GM04504 (cell line): ENCODE measurements at regions not wholly inside any gene's neighbourhood (a gene's known extent, or its start where the extent isn't known, plus 50 kb on each side); places are given as distances from the start of the nearest gene placed in this dataset.

Experiments
- DNase-seq: peaks from one replicate; pipeline ENCODE4 v3.0.0-alpha.2; 2012; ENCODE audit warnings: low read depth

DNA sequence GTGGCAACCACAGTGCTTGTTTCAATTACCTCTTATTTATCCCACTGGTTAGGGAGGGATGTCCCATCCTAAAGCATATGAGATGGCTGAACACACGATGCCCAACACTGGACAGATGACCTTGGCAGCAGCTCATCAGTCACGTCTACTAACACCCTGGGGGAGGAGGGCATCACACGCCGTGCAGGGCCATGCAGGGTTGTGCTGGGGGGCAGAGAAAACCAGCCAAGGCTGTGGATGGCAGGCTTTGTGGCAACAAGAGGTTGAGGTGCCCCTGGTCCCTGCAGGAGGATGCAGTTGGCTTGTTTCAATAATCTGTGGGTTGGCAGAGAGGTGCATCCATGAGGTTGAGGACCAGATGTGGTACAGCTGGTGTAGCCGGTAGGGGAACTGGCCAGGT, 293.7 kb upstream of the SULF2 start:
- no peak for DNase-seq

DNA sequence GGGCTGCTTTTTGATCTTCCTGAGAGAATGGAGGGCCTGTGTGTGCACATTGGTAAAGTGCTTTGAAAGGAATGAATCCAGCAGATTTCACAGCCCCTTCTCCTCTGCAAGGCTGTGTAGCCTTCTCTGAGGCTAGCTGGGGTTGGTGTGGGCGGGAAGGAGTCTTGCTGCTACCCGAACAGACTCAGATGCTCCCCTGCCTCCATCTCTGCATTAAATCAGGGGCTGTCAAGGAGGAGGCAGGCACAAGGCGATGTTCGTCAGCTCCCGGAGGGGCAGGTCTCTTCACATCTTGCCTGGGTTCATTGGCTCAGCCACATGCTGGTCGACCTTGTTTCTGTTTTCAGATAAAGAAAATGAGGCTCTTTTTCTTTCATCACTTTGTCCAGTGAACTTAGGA, 291.5 kb upstream of the SULF2 start:
- no peak for DNase-seq

DNA sequence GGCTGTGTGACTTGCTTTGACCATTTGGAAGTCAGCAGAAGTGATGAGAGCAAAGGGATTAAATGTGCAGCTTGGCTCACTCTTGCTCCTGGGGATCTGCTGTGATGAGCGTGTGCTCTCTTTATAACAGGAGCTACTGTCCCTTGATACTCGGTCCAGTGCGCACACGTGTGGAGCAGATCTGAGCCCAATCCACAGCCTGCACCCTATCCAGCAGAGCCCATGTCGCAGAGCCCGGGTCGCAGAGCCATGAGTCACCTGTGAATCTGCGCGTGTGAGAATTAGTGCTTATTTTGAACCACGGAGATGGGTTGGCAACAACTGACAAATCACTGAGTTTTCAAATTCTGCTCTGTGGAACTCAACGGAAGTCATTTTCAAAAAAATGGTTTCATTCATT, 291.0 kb upstream of the SULF2 start:
- DNase-seq, result no peak

DNA sequence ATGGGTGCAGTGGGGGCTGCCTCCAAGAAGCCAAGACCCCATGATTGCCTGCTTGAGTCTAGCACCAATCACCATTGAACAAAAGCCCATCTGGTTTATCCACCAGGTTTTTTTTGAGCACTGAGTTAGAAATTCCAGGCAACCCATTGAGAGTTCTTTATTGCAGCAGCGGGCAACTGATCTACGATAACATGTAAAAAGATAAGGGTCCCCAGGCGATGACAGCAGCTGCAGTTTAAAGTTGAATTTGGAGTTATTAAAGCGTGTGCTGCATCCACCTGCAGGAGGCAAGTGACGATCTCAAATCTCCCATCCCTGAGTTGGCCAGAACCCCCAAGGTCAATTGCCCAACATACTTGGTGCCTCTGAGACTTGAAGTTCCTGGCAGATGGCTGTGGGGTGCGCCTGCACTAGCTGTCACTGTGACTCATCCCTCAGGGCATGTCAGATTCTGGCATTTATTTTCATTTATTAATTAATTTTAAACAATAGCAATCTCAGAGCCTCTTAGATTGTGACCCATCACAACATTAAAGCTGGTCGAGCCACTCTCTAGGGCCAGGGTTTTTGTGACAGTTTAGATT, 290.4 kb upstream of the SULF2 start:
- DNase-seq, result no peak

DNA sequence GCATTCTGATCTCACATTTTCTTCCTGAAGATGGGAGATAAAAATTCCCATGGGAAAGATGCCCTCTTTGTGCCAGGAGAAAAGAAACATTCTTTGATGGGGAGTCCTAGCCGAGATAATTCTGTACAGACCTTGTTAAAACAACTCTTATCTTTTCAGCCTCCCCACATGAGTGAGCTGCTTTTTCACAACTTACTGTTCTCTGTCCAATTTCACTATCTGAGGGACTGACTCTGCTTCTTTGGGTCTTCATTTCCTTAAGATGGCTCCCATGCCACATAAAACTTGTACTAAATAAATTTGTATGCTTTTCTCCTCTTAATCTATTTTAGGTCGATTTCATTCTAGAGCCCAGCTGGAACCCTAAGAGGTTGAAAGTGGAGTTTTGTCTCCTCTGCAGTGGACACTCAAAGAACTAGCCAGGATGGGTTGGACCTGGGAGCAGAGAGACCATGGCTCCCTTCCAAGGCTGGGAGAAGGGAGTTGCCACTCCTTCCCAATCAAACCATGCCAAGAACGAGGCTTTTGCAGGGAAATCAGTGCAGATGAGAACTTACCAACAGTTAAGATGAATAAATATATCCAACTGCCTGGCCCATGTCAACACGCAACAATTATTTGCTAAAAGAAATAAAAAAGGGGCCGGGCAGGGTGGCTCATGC, 285.8 kb upstream of the SULF2 start:
- no peak for DNase-seq

DNA sequence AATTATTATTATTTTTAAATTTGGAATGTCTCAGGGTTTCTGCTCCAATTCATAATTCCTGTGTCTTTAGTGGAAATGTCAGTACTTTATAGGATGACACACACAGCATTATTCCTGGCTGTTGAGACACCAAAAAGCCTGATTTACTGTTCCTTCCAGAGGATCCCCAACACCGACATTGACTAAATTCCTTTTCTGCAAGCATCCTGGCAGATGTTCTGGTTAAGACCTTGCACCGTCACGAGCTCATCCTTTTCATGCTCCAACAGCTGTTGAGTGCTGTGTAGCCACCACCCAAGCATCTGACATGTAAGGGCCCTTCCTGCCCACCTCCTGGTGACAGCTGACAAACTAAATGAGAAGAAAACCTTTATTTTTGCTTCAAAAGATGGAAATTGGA, 284.3 kb upstream of the SULF2 start:
- no peak for DNase-seq

DNA sequence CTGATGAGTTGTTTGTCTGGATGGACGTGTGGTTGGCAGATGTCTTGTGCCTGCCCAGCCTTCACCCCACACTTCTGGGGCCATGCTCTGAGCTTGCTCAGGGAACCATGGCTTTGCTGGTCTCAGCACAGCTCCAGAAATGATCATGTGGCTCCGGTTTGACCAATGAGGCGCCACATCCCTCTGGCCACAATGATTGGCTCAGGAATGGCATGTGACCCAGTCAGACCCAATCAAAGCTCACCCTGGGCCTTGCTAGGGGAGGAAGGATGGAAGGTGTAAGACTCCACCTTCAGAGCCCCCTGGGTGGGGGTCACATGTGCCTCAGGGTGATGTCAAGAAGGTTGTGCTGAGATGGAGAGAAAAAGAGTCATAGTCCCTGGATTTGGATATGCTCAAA, 281.6 kb upstream of the SULF2 start:
- DNase-seq, result no peak

DNA sequence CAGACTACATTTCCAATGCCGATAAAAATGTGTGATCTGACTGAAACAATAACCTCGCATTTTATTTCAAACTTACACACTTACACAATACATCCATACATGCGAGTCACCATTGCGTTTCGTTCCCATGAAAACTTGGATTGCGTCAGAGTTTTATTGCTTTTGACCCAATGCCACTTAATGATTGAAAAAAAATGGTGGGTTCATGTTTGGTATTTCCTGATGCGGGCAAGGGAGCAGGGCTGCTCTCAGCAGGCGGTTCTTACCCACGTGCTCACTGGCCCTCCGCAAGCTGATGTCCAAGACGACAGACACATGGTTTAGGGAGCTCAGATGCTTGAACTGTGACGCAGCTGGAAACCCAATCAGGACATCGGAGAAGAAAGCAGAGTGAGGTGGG, 281.0 kb upstream of the SULF2 start:
- peak; percentile 79 for DNase-seq

DNA sequence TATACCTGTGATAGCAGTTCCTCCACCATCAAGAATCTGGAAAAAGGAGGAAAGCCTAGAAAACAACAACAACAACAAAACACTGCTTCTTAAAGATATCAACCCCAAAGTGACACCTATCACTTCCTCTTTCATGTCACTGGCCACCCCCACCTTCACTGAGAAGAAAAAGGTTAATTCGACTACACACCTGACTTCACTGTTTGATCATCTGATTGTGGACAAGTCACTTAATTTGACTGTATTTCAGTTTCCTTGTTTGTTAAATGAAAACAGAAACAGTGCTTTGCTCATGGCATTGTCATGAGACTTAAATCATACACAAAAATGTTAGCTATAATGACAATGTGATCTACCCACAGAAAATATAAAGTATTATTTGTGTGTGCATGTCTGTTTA, 280.6 kb upstream of the SULF2 start:
- no peak for DNase-seq

DNA sequence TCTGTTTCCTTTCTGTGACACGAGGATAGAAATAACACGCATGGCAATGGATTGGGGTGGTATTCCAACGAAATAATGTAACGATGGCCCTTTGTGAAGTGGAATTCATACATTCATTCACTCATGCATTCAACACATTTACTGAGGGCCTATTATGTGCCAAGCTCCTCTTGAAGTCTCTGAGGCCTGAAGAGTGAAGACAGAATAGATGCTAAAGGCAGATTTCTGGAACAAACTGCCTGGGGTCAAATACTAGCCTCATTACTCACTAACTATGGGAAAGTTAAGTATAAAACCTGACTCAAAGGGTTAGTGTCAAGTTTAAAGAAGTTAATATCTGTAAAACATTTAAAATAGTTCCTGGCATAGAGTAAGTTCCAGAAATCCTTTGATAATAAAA, 279.6 kb upstream of the SULF2 start:
- no peak for DNase-seq

DNA sequence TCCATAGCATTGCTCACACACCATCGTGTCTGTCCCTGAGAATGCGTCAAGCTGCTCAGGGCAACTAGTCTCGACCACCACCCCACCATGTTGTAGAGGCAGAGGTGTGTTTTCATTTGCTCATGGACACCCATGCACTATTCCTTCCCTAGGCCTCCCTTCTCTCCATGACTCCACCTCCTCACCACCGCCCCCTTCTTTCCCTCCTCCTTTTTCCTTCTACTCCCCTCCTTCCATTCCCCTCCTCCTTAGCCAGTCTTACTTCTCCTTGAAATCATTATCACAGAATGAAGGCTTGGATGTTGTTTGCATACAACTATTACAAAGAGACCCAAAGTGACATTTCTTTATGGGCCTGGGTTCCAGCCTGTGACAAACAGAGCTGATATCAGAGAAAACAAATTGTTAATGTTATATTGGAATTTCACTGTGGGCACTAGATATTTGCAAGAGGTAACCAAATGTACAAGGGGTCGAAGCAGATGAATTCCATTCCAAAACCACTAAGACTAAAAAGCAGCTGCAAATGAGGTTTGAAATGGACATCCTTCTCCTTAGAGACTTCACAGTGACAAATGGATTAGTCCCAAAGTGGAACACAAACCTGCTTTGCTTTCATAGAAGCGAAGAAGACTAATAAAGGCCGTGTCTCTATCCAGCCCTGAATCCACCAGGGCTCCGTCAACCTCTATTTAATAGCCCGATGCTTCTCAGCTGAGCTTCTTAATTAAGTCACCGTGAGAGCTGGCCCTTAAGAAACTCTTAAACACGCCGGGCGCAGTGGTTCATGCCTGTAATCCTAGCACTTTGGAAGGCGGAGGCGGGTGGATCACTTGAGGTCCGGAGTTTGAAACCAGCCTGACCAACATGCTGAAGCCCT, 275.8 kb upstream of the SULF2 start:
- no peak for DNase-seq

DNA sequence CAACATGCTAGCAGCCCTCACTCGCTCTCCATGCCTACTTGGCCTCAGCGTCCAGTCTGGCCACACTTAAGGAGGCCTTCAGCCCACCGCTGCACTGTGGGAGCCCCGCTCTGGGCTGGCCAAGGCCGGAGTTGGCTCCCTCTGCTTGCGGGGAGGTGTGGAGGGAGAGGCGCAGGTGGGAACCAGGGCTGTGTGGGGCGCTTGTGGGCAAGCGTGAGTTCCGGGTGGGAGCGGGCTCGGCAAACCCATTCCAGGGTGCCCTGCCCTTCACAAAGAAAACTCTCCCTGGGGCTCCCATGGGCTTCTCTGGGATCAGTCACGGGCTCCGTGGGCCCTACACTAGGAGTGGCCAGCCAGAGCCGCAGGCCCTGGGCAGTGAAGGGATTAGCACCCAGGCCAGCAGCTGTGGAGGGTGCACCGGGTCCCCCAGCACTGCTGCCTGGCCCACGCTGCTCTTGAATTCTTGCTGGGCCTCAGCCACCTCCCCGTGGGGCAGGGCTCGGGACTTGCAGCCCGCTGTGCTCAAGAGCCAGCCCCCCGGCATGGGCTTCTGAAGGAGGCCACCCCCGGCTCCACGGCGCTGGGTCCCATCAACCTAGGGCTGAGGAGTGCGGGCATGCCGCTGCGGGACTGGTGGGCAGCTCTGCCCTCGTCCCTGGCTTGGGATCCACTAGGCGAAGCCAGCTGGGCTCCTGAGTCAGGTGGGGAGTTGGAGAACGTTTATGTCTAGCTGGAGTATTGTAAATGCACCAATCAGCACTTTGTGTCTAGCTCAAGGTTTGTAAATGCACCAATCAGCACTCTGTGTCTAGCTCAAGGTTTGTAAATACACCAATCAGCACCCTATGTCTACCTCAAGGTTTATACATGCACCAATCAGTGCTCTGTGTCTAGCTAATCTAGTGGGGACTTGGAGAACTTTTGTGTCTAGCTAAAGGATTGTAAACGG, 273.6 kb upstream of the SULF2 start:
- DNase-seq, result no peak

DNA sequence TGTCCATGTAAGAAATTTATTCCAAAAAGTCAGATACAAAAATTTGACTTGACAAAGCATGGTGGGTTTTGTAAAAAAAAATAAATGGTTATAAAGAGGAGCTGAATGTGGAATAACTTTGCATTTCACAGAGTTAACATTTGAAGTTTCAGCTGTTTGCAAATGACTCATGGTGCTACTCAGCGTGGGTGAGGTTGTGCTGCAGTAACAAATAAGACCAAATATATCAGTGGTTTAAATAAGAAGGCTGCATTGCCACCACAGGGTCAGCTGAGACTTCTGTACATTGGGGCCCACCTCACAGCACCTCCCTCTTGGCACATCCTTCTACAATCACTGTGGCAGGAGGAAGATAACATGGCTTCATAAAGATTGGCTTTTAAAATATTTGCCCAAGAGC, 272.5 kb upstream of the SULF2 start:
- no peak for DNase-seq

DNA sequence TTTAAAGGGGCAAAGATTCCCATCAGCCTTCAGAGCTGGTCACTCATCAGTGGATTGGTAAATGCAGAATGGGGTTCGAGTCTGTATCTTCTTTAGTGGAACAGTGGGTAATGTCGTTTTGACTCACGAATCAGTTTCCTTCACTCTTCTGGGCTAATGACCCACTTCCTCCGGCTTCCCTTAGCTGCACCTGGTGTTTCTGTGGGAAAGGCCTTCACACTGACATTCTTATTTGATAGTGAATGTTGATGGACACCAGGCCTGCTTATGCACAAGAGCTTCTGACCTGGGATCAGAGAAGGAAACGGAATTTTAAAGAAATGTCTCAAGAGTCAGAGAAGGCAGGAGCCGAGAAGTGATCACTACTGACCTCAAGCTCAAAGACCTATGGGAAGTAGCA, 272.0 kb upstream of the SULF2 start:
- DNase-seq, result no peak

DNA sequence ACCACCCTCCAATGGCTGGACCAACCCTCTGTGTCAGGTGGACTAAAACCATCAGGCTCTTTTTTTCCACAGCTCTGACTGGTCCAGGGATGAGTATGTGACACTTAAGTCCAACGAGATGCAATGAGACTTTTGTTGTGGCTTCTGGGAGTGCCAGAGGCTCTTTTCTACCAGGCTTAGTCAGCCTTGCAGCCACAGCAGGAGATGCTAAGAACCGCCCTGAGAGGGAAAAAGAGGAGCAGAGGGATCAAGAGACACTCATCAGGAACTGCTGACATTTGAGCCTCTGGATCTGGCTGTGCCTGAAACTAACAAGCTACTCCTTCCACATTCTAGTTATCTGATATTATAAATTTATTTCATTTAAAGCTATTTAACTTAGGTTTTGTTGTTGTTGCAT, 270.9 kb upstream of the SULF2 start:
- DNase-seq, result no peak

DNA sequence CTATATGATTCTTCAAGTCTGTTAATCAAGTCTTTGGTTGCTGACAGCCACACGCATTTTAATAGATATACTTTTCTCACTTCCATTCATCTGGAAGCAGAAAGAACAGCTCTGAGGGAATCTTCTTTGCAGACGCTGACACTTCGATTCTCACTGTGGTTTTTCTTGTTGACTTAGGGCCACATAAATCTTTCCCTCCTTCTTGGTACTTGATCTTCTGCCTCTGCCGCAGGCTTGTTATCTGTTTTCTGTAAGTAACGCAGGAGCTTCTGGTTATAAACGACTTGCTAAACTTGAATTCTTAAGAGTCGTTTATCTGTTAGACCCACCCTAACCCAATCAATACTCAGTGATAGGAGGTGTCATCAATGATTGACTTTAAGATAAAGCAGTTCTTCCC, 268.8 kb upstream of the SULF2 start:
- no peak for DNase-seq

DNA sequence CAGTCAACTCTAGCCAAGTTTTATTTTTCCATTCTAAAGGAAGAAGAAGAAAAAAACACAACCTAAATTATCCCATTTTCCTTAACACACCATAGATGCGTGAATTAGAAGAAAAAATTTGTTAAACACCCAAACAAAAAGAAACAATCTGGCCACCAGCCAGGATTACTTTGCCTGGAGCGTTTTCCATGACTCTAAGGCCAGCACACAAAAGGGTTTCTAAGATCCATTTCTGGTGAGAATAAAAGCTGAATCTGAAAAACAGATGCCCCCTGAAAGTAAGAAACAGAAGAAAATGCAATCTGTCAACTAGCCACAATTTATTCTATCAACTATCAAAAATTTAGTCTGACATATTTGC, 267.2 kb upstream of the SULF2 start:
- peak; percentile 15 for DNase-seq

DNA sequence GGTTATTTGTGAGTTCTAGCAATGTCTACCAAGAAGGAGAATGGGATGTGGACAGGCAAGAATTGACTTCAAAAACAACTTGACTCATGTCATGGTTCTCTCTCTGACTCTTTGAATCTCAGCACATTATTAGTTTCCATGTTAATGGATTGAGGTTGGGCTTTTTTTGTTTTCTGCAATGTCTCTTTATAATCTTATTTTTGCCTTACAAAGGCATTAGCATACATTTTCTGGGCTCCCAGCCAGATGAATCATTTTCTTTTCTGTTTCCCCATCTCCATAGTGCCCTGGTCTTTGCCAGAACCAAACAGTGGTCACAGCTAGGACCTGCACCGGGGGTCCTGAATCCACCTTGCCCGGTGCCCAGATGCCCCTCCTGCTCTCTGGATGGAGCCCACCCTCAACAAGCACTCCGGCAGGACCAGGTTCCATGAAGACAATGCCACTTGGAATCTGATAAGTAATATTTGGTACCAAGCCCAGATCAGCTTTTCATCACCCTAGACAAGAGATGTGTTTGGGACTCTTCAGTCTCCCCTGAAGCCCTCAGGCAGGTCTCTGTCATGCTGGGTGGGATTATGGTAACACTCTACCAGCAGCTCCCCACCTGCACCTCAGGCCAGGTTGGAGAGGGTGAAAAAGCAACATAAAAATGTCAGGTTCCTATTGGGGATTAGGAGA, 266.7 kb upstream of the SULF2 start:
- DNase-seq, result peak; percentile 70

DNA sequence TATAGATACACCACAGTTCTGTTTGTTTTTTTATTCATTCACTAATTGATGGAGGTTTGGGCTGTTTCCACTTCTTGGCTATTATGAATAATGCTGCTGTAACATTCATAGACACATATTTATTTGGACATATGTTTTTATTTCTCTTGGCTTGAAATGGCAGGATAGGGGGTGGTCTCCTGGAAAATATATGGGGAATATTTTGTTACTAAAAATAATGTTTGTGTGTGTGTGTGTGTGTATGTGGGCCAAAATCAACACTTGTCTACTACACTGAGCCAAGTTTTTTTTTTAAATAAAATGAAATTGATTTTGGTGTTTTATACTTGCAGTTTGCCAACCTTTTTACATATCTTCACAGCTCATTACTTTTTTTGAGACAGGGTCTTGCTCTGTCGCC, 264.4 kb upstream of the SULF2 start:
- no peak for DNase-seq

DNA sequence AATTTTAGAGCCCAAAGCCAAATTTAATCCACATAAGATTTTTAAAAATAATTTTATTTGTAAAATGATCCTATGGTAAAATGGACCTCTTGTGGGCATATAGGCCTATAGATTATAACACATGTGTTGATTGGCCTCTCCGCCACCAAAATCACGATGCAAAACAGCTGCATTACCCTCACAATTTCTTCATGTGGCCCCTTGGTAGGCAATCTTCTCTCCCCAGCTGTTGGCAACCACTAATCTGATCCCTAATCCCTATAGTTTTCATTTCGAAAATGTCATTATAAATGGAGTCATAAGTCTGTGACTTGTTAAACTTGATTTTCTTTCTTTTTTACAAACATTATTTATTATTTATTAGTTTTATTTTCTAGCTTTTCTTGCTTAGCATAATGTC, 263.9 kb upstream of the SULF2 start:
- no peak for DNase-seq

DNA sequence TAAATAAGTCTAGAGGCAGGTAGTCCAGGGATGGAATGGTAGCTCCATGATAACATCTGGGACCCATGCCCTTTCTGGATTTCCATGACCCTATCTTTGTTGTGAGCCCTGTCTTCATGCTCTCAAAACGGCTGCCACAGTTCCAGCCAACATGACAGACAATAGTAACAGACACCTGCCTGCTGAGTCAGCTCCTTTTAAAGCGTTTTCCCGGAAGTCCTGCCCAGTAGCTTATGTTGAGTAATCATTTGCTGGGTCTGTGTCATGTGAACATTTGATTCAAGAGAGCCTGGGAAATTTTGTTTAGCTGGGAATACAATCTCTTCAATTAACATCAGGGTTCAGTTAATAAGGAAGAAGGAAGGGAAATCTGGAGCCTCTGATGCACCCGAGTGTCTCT, 262.2 kb upstream of the SULF2 start:
- DNase-seq, result no peak

DNA sequence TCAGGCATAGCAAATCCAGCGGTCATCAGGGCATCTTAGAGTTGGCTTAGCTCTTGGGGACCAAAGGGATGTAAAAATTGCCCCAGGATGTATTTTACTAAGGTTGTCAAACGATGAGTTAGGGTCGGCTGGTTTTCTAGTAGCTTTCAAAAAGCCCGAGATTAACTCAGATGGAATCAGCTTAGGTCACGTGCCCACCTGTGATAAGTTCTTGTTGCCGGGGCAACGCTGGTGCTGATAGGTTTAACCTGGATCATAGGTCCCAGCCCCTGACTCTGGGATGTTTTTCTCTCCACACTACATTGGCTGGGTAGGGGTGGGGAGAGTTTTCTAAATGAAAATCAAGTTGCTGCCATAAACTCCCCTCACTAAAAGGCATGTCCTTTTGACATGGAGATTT, 257.3 kb upstream of the SULF2 start:
- no peak for DNase-seq
